Vagina (tissue), 2 donors: ENCODE measurements at regions not wholly inside any gene's neighbourhood (a gene's known extent, or its start where the extent isn't known, plus 50 kb on each side); places are given as distances from the start of the nearest gene placed in this dataset.

Source experiments
- POLR2A ChIP-seq, 2 donors: fragments of 450-650 bp; IDR thresholded peaks; one replicate each; pipeline ENCODE4 v1.6.1; 2017; ENCODE audit warnings: antibody characterized with exemption in 2 of 2, mild to moderate bottlenecking in 2 of 2, moderate library complexity in 2 of 2
- POLR2AphosphoS5 ChIP-seq, 2 donors: sonication (generic); formaldehyde crosslinking; IDR thresholded peaks; one replicate each; pipeline ENCODE4 v1.9.0; 2017; ENCODE audit warnings: antibody characterized with exemption in 2 of 2, mild to moderate bottlenecking in 2 of 2, low read depth in 1 of 2; ENCODE audit not compliant: insufficient read depth in 1 of 2

- TF ChIP-seq POLR2AphosphoS5 (IDR thresholded peaks at IDR 0.05; ENCODE audit: insufficient read depth in 1 of 2, low read depth in 1 of 2): no peak
- no peak for TF ChIP-seq POLR2A (IDR thresholded peaks at IDR 0.05)
Measured at GRCh38 chr3:176155012-176155411, 1042.3 kb downstream of the TBL1XR1 start.
